Endothelial cell of umbilical vein (primary cell): ENCODE measurements at regions not wholly inside any gene's neighbourhood (a gene's known extent, or its start where the extent isn't known, plus 50 kb on each side); places are given as distances from the start of the nearest gene placed in this dataset.

Experiments
- BruUV-seq: library from RNA; stranded (reverse); fragments of 400-500 nt; replicated peaks from 2 replicates; lab custom pipeline; 2021; lab: Mats Ljungman, UMichigan
- CTCF ChIA-PET: fragments of 300-600, 350-600 bp; sonication (Branson Sonifier 250); formaldehyde crosslinking; loops from one replicate; lab custom pipeline; 2021; ENCODE audit warnings: antibody characterized with exemption, inconsistent platforms; lab: Charles Lee
- POLR2A ChIA-PET: fragments of 300-600, 350-600 bp; sonication (Branson Sonifier 250); formaldehyde crosslinking; loops from one replicate; lab custom pipeline; 2021; ENCODE audit warnings: antibody characterized with exemption, inconsistent platforms; lab: Charles Lee
- DNase-seq: peaks from one replicate; pipeline ENCODE4 v3.0.0-alpha.2; 2011; ENCODE audit warnings: low read depth, low spot score
- FAIRE-seq: peaks from 2 replicates; lab custom pipeline; 2011; peaks lifted over from hg19 to GRCh38; lab: Jason Lieb, UNC
- H2AFZ ChIP-seq: 2 replicates; pipeline ENCODE4 v1.6.0; 2012; ENCODE audit warnings: low read depth, low read length, control low read depth, inconsistent platforms
- H3K27ac ChIP-seq: 2 replicates; pipeline ENCODE4 v1.5.1; 2011; ENCODE audit warnings: low read depth, mild to moderate bottlenecking, control low read depth, low read length, moderate library complexity; ENCODE audit not compliant: insufficient read depth
- H3K27me3 ChIP-seq, 2 experiments: 2 replicates each; pipeline versions ENCODE4 v1.6.0 to v1.6.1; 2011; ENCODE audit warnings: low read length in 2 of 2, mixed read lengths in 1 of 2; ENCODE audit not compliant: control insufficient read depth in 2 of 2, insufficient read depth in 2 of 2
- H3K36me3 ChIP-seq, 2 experiments: 2 replicates in 1 of 2; 3 replicates in 1 of 2; pipeline ENCODE4 v1.5.1; 2011; ENCODE audit warnings: low read length in 2 of 2, mild to moderate bottlenecking in 1 of 2, moderate library complexity in 1 of 2; ENCODE audit not compliant: control insufficient read depth in 2 of 2, insufficient read depth in 2 of 2; ENCODE audit errors: extremely low read depth in 1 of 2
- H3K4me1 ChIP-seq: 3 replicates; pipeline ENCODE4 v1.5.1; 2011; ENCODE audit warnings: mild to moderate bottlenecking, low read length; ENCODE audit not compliant: control insufficient read depth, insufficient read depth; ENCODE audit errors: extremely low read depth
- H3K4me2 ChIP-seq: 2 replicates; pipeline ENCODE4 v1.6.1; 2011; ENCODE audit warnings: low read length, control low read depth, mixed read lengths; ENCODE audit not compliant: insufficient read depth
- H3K4me3 ChIP-seq, 3 experiments: fragments of 200-600 bp in 1 of 3; sonication (generic), shearing (Covaris generic) in 1 of 3; replicated peaks in 1 of 3; 2 replicates each; pipeline ENCODE4 v1.5.1; 2011 to 2016; ENCODE audit warnings: control low read depth in 3 of 3, low read length in 3 of 3, mild to moderate bottlenecking in 2 of 3, inconsistent platforms in 1 of 3, low read depth in 1 of 3, moderate library complexity in 1 of 3; ENCODE audit not compliant: insufficient read depth in 1 of 3
- H3K79me2 ChIP-seq: 2 replicates; pipeline ENCODE4 v1.6.0; 2012; ENCODE audit warnings: low read length, inconsistent platforms; ENCODE audit not compliant: control insufficient read depth, insufficient read depth
- H3K9ac ChIP-seq: replicated peaks from 2 replicates; pipeline ENCODE3; 2011; ENCODE audit warnings: low read length, control low read depth; ENCODE audit not compliant: insufficient read depth; ENCODE audit errors: extremely low read depth
- H3K9me1 ChIP-seq: replicated peaks from 3 replicates; pipeline ENCODE4 v1.6.0; 2011; ENCODE audit warnings: mild to moderate bottlenecking, low read length; ENCODE audit not compliant: control insufficient read depth, insufficient read depth; ENCODE audit errors: extremely low read depth
- H3K9me3 ChIP-seq: replicated peaks from 2 replicates; pipeline ENCODE4 v1.5.1; 2012; ENCODE audit warnings: low read length, inconsistent platforms; ENCODE audit not compliant: control insufficient read depth, insufficient read depth
- H4K20me1 ChIP-seq: replicated peaks from 2 replicates; pipeline ENCODE3; 2011; ENCODE audit warnings: mild to moderate bottlenecking, low read length; ENCODE audit not compliant: control insufficient read depth, insufficient read depth; ENCODE audit errors: extremely low read depth
- EZH2 ChIP-seq: IDR thresholded peaks from 2 replicates; pipeline ENCODE4 v1.6.1; 2012; ENCODE audit warnings: borderline replicate concordance, low read depth, mild to moderate bottlenecking, moderate library complexity, low read length, inconsistent platforms; ENCODE audit not compliant: severe bottlenecking
- FOS ChIP-seq: IDR thresholded peaks from 2 replicates; pipeline ENCODE4 v1.6.1; 2011; ENCODE audit warnings: mild to moderate bottlenecking, low read length, moderate library complexity, borderline replicate concordance; ENCODE audit not compliant: insufficient read depth
- GATA2 ChIP-seq: IDR thresholded peaks from 2 replicates; pipeline ENCODE4 v1.7.0; 2011; ENCODE audit warnings: low read depth, mild to moderate bottlenecking, moderate library complexity, mixed read lengths, low read length; ENCODE audit not compliant: insufficient read length, insufficient read depth
- JUN ChIP-seq: IDR thresholded peaks from 2 replicates; pipeline ENCODE4 v1.6.1; 2011; ENCODE audit warnings: borderline replicate concordance, low read depth; ENCODE audit not compliant: insufficient read length, insufficient read depth
- MYC ChIP-seq: IDR thresholded peaks from one replicate; pipeline ENCODE4 v1.6.1; 2011; ENCODE audit warnings: mild to moderate bottlenecking, low read depth, low read length
- POLR2A ChIP-seq: IDR thresholded peaks from 2 replicates; pipeline ENCODE4 v1.6.1; 2012; ENCODE audit warnings: low read depth, mild to moderate bottlenecking, control low read depth, low read length
- POLR2AphosphoS5 ChIP-seq: IDR thresholded peaks from 2 replicates; pipeline ENCODE4 v1.6.1; 2012; ENCODE audit warnings: low read depth, mild to moderate bottlenecking, control low read depth, low read length, moderate library complexity; ENCODE audit not compliant: insufficient read depth
- dilution Hi-C: fragments of 300-500 bp; cut with MboI; formaldehyde crosslinking; loops from one replicate; pipeline ENCODE4 v1.15.0; 2019; ENCODE audit warnings: low sequenced_read_pairs; ENCODE audit not compliant: extremely low pct_ligation_motif_present
- intact Hi-C: fragments of 100-400 bp; cut with micrococcal nuclease; formaldehyde crosslinking; loops from one replicate; pipeline ENCODE4 v1.10.0; 2022
- TF ChIP-seq, protein P1 (sequence below): IDR thresholded peaks from 2 replicates; pipeline ENCODE4 v1.6.1; 2011; ENCODE audit not compliant: insufficient read depth, insufficient read length
- TF ChIP-seq, protein P2 (sequence below), 2 donors: IDR thresholded peaks; 1 replicate in 1 of 2; 2 replicates in 1 of 2; pipeline ENCODE4 v1.5.1; 2011; ENCODE audit warnings: low read length in 2 of 2, mild to moderate bottlenecking in 2 of 2, moderate library complexity in 2 of 2, control low read depth in 1 of 2, inconsistent platforms in 1 of 2, low read depth in 1 of 2; ENCODE audit not compliant: insufficient read depth in 1 of 2; ENCODE audit errors: extremely low read depth in 1 of 2

DNA sequence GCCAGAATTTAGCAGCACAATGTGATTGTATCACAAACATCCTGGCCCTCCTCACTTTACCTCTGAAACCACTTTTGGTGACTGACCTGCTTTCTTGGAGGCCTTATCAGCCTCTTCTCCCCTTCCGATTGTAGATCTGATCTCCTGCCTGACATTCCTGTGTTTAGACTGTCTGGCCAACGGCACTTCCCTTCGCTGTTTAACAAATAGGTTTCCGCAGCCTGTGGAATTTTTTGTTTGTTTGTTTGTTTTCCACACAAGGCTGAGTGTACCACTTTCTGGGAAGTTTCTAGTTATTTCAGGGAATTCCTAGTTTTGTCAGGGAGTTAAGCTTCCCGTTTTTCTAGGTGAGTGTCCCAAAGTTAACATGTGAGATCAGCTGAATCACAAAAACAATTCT, 65.9 kb upstream of the CDKN3 start:
- DNase-seq (peak; percentile 83), FAIRE-seq (peak; percentile 84)
- intact Hi-C loops = loop anchor here (1.0 to 5.0 kb wide), 6 partner anchors 120 to 792 kb away; no protein-coding TSS in a partner anchor
- Histone ChIP-seq H3K79me2 (no peaks in the 10 kb centered on the region), H4K20me1 (no peaks in the 10 kb centered on the region), H3K4me1 (peaks cover 53% of the 10 kb centered on the region), H3K9me3 (no peaks in the 10 kb centered on the region), H3K4me2 (peak overlapping the region; percentile 69), H3K36me3 (no peaks in the 10 kb centered on the region), H3K4me3 (no peak overlapping the region), H3K27me3 (no peaks in the 10 kb centered on the region), H3K9me1 (no peaks in the 10 kb centered on the region), H3K9ac (peak overlapping the region; percentile 45), H2AFZ (peak overlapping the region; percentile 39), H3K27ac (peak overlapping the region; percentile 59)
- dilution Hi-C loops = loop anchor here (25.0 kb wide), 1 partner anchor 794 kb away; no protein-coding TSS in a partner anchor
- ChIA-PET CTCF (interaction anchor here (0.7 to 3.1 kb wide), 8 partner anchors 8 to 898 kb away, joined by 3 to 46 read pairs (median 6); no protein-coding TSS in a partner anchor), POLR2A (no interaction called here)
- BruUV-seq = no TSS peak
- TF ChIP-seq POLR2A (peak; percentile 79), FOS (peak; percentile 42), JUN (peak; percentile 21), GATA2 (peak; percentile 98), POLR2AphosphoS5 (peak; percentile 97), EZH2 (no peak)

DNA sequence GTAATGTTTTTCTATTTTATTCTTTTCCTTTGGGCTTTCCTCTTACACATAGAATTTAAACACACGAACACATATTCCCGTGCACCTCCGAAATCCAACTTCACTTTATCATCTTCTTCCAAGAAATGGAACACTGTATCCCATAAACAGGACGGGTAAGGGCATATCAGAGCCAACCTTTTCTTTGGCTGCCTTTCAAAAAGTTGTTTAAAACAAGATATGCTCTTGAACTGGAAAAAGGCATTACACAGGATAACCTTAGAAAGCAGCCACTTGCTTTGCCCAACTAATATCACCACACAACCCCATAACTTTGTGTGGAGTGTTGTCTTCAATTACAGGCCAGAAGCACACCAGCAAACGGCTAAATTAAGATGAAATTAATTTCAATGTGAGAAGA, 65.3 kb upstream of the CDKN3 start:
- H3K27ac ChIP-seq = peak overlapping the region; percentile 59
- intact Hi-C loops = loop anchor here (1.0 to 5.0 kb wide), 6 partner anchors 120 to 792 kb away; no protein-coding TSS in a partner anchor

More for the DNA sequence above, 65.3 kb upstream of the CDKN3 start:
- no peaks in the 10 kb centered on the region for H3K9me3 ChIP-seq
- peak overlapping the region; percentile 45 for H3K9ac ChIP-seq
- H4K20me1 ChIP-seq = no peaks in the 10 kb centered on the region
- no peaks in the 10 kb centered on the region for H3K79me2 ChIP-seq
- TF ChIP-seq FOS (no peak), GATA2 (no peak), JUN (no peak), EZH2 (no peak), MYC (no peak), POLR2A (no peak), POLR2AphosphoS5 (no peak)
- TF ChIP-seq, protein P1, sequence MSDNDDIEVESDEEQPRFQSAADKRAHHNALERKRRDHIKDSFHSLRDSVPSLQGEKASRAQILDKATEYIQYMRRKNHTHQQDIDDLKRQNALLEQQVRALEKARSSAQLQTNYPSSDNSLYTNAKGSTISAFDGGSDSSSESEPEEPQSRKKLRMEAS = no peak
- TF ChIP-seq, protein P2, sequence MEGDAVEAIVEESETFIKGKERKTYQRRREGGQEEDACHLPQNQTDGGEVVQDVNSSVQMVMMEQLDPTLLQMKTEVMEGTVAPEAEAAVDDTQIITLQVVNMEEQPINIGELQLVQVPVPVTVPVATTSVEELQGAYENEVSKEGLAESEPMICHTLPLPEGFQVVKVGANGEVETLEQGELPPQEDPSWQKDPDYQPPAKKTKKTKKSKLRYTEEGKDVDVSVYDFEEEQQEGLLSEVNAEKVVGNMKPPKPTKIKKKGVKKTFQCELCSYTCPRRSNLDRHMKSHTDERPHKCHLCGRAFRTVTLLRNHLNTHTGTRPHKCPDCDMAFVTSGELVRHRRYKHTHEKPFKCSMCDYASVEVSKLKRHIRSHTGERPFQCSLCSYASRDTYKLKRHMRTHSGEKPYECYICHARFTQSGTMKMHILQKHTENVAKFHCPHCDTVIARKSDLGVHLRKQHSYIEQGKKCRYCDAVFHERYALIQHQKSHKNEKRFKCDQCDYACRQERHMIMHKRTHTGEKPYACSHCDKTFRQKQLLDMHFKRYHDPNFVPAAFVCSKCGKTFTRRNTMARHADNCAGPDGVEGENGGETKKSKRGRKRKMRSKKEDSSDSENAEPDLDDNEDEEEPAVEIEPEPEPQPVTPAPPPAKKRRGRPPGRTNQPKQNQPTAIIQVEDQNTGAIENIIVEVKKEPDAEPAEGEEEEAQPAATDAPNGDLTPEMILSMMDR (IDR thresholded peaks at IDR 0.05; ENCODE audit: extremely low read depth in 1 of 2, insufficient read depth in 1 of 2, low read depth in 1 of 2, low read length in 2 of 2) = no peak
- ChIA-PET CTCF (interaction anchor here (0.9 to 3.1 kb wide), 9 partner anchors 12 to 1036 kb away, joined by 3 to 30 read pairs (median 5); no protein-coding TSS in a partner anchor), POLR2A (no interaction called here)
- peaks cover 47% of the 10 kb centered on the region for H3K4me1 ChIP-seq
- DNase-seq (peak; percentile 86), FAIRE-seq (peak; percentile 63)
- H3K27me3 ChIP-seq = no peaks in the 10 kb centered on the region
- H2AFZ ChIP-seq = peak overlapping the region; percentile 6
- H3K4me2 ChIP-seq = peak overlapping the region; percentile 69
- no peak overlapping the region for H3K4me3 ChIP-seq
- H3K9me1 ChIP-seq = no peaks in the 10 kb centered on the region
- no peaks in the 10 kb centered on the region for H3K36me3 ChIP-seq
- dilution Hi-C loops = loop anchor here (25.0 kb wide), 1 partner anchor 794 kb away; no protein-coding TSS in a partner anchor
- BruUV-seq = no TSS peak
